Common myeloid progenitor, CD34-positive (primary cell): ENCODE measurements at regions not wholly inside any gene's neighbourhood (a gene's known extent, or its start where the extent isn't known, plus 50 kb on each side); places are given as distances from the start of the nearest gene placed in this dataset.

ENCODE experiments used
- CTCF ChIA-PET: fragments of 350-600 bp; sonication (Branson Sonifier 250); formaldehyde crosslinking; loops from one replicate; lab custom pipeline; 2021; ENCODE audit warnings: antibody characterized with exemption; lab: Charles Lee
- POLR2A ChIA-PET: fragments of 350-600 bp; sonication (Branson Sonifier 250); formaldehyde crosslinking; loops from one replicate; lab custom pipeline; 2021; ENCODE audit warnings: antibody characterized with exemption; lab: Charles Lee
- DNase-seq, 3 donors: peaks; one replicate each; pipeline versions ENCODE4 v3.0.0 to v3.0.0-alpha.2; 2013
- H3K27ac ChIP-seq, 2 experiments: 1 replicate in 1 of 2; 2 replicates in 1 of 2; pipeline ENCODE4 v1.7.0; 2013; ENCODE audit warnings: inconsistent platforms in 2 of 2, low read length in 2 of 2, mild to moderate bottlenecking in 2 of 2, low read depth in 1 of 2, moderate library complexity in 1 of 2; ENCODE audit not compliant: severe bottlenecking in 2 of 2, insufficient read depth in 1 of 2, poor library complexity in 1 of 2
- H3K27me3 ChIP-seq, 5 experiments: replicated peaks in 2 of 5; 1 replicate in 3 of 5; 2 replicates in 2 of 5; pipeline versions ENCODE4 v1.6.1 to v1.7.0; 2013; ENCODE audit warnings: low read length in 4 of 5, mild to moderate bottlenecking in 2 of 5, moderate library complexity in 2 of 5, inconsistent platforms in 1 of 5; ENCODE audit not compliant: insufficient read depth in 5 of 5, control insufficient read depth in 4 of 5
- H3K36me3 ChIP-seq, 4 experiments: 1 replicate in 2 of 4; 2 replicates in 2 of 4; pipeline versions ENCODE4 v1.6.1 to v1.7.0; 2013; ENCODE audit warnings: low read length in 3 of 4, control low read depth in 1 of 4, mild to moderate bottlenecking in 1 of 4; ENCODE audit not compliant: control insufficient read depth in 4 of 4, insufficient read depth in 4 of 4
- H3K4me1 ChIP-seq, 4 experiments: 1 replicate in 3 of 4; 2 replicates in 1 of 4; pipeline versions ENCODE4 v1.6.1 to v1.7.1; 2013; ENCODE audit warnings: low read length in 3 of 4, mild to moderate bottlenecking in 3 of 4, control low read depth in 1 of 4, inconsistent platforms in 1 of 4, moderate library complexity in 1 of 4; ENCODE audit not compliant: control insufficient read depth in 4 of 4, insufficient read depth in 4 of 4; ENCODE audit errors: control extremely low read depth in 1 of 4
- H3K4me3 ChIP-seq, 7 experiments: 1 replicate in 4 of 7; 2 replicates in 3 of 7; pipeline versions ENCODE4 v1.5.1 to v1.7.0; 2013; ENCODE audit warnings: mild to moderate bottlenecking in 7 of 7, low read length in 6 of 7, moderate library complexity in 6 of 7, inconsistent platforms in 2 of 7, low read depth in 2 of 7, control low read depth in 1 of 7; ENCODE audit not compliant: insufficient read depth in 4 of 7, control insufficient read depth in 1 of 7; ENCODE audit errors: extremely low read depth in 1 of 7
- H3K9me3 ChIP-seq, 5 experiments: 1 replicate in 4 of 5; 2 replicates in 1 of 5; pipeline versions ENCODE4 v1.6.1 to v1.7.1; 2013; ENCODE audit warnings: low read length in 4 of 5, mild to moderate bottlenecking in 2 of 5, inconsistent platforms in 1 of 5, low read depth in 1 of 5, moderate library complexity in 1 of 5; ENCODE audit not compliant: control insufficient read depth in 4 of 5, insufficient read depth in 2 of 5; ENCODE audit errors: control extremely low read depth in 1 of 5
- WGBS: methylation state at CpG from one replicate; pipeline ENCODE4 v1.1.5; 2013; ENCODE audit not compliant: insufficient coverage; 5-methylcytosine and 5-hydroxymethylcytosine counted together

DNA sequence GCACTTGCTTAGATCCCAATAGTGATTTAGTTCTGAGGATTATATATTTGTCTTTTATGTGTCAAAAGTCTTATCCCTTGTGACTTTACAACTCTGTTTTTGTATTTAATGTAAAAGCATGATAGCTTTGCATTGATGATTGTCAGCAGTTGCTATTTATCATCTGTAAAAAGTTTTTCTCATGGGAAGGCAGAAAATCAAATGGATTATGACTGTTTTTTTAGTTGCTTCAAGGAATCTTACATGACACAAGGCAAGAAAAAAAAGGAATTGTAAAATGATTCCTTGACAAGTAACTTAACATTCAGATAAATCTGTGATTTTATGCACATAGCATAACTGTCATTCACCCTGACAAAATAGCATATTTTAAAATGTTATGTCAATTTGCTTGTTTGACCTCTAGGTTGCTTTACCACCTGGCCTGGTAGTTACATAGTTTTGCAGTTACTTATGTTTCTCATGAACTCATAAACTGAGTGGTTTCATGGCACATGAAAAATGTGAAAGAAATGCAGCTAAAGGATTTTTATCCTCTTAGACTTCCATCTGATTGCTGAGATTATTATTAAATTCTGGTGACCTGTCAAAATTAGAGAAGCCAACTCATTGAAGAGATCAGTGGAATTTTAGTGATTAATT lies 622.6 kb downstream of the ADGRL2 start:
- CTCF ChIA-PET = interaction anchor here (1.0 kb wide), 1 partner anchor 549 kb away, joined by 3 read pairs; no protein-coding TSS in a partner anchor
- H3K9me3 ChIP-seq = no peaks in the 10 kb centered on the region
- H3K27ac ChIP-seq = no peak overlapping the region
- no peaks in the 10 kb centered on the region for H3K27me3 ChIP-seq
- H3K4me1 ChIP-seq = no peaks in the 10 kb centered on the region
- POLR2A ChIA-PET = no interaction called here
- DNase-seq = no peak
- H3K36me3 ChIP-seq = no peaks in the 10 kb centered on the region
- H3K4me3 ChIP-seq = no peak overlapping the region

DNA sequence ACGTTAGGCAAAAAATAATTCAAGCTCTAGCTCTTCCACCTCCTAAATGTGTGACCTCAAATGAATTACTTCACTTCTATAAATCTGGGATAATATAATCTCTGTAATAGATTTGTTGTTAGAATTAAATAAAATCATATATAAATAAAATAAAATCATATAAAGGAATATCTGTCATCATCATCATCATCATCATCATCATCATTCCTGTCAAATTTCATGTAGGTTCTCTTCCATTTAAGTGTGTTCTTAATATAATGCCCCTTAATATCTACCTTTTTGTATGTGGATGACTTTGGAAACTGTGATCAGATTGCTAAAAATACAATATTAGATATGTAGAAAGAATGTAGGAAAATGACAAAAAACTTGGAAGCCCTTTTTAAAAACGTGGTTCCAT lies 621.0 kb downstream of the ADGRL2 start:
- Histone ChIP-seq H3K36me3 (no peaks in the 10 kb centered on the region), H3K4me3 (no peak overlapping the region), H3K4me1 (no peaks in the 10 kb centered on the region), H3K27me3 (no peaks in the 10 kb centered on the region), H3K9me3 (no peaks in the 10 kb centered on the region), H3K27ac (no peak overlapping the region)
- no CpG with 5 or more reads among the region's 2 CpGs for WGBS
- DNase-seq = no peak
- CTCF ChIA-PET = no interaction called here
- POLR2A ChIA-PET = no interaction called here

DNA sequence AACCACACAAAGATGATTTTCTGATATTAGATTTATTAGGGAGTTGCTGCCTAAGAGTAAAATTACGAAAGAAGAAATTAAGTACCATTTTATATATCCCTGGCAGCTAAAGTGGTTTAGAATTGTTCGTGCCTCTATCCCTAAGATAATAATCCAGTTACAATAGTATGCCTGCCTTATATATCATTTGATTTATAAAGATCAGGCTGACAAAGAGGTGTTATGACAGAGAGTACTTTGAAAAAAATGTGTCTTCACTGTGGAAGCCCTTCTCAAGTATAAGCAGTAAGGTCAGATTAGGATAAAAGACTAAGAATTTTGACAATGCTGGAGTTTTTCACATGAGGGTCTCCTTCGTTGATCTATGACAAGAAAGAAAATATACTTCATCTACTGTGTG lies 619.9 kb downstream of the ADGRL2 start:
- no peaks in the 10 kb centered on the region for H3K4me1 ChIP-seq
- 80% methylated on average over 1 of the region's 3 CpGs for WGBS
- CTCF ChIA-PET = no interaction called here
- no peak overlapping the region for H3K27ac ChIP-seq
- H3K4me3 ChIP-seq = no peak overlapping the region
- H3K36me3 ChIP-seq = no peaks in the 10 kb centered on the region
- POLR2A ChIA-PET = no interaction called here
- no peak for DNase-seq
- no peaks in the 10 kb centered on the region for H3K27me3 ChIP-seq
- no peaks in the 10 kb centered on the region for H3K9me3 ChIP-seq

DNA sequence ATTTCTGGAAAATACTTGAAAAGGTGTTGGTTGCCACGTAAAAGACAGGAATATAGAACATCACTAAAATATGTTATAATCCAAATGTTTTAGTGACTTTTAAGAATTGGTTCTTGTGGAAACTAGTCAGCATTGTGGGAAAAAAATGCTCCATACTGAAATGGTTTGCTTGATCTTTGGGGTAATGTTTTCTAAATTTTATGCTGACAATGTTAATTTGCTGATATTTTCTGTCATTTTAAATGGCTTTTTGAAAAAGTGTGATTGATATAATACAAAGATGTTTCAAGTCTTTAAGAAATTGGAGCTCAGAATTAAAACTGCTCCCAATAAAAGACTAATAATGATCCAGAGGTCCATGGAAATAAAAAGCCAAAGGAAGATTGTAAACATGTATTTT lies 610.9 kb downstream of the ADGRL2 start:
- DNase-seq = no peak
- Histone ChIP-seq H3K4me1 (no peaks in the 10 kb centered on the region), H3K36me3 (no peaks in the 10 kb centered on the region), H3K4me3 (no peak overlapping the region), H3K27ac (no peak overlapping the region), H3K9me3 (no peaks in the 10 kb centered on the region), H3K27me3 (no peaks in the 10 kb centered on the region)
- no CpG with 5 or more reads among the region's 1 CpG for WGBS
- CTCF ChIA-PET = no interaction called here
- POLR2A ChIA-PET = no interaction called here

DNA sequence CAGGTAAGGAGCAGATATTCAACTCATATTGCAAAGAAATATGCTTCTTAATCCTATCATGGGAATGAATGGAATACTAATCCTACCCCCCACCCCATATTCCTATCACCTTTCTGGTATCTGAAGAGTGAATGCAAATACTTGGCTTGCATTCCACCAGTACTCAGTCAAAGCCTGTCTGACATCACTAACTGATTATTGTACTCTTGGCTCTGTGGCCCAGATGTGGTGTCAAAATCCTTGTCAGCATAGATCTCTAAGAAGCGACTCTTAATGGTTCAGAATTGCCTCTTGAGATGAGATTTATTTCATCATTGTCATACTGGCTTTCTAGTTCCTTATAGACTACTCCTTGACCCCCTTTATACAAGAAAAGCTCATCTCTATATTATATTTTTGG lies 604.6 kb downstream of the ADGRL2 start:
- WGBS = no CpG with 5 or more reads among the region's 1 CpG
- Histone ChIP-seq H3K4me3 (no peak overlapping the region), H3K9me3 (no peaks in the 10 kb centered on the region), H3K4me1 (peaks cover 0 to 3% (median 0%) of the 10 kb centered on the region in 4 experiments), H3K36me3 (no peaks in the 10 kb centered on the region), H3K27ac (no peak overlapping the region), H3K27me3 (no peaks in the 10 kb centered on the region)
- no peak for DNase-seq
- ChIA-PET CTCF (no interaction called here), POLR2A (interaction anchor here (0.6 kb wide), 1 partner anchor 175 kb away, joined by 4 read pairs; no protein-coding TSS in a partner anchor)

DNA sequence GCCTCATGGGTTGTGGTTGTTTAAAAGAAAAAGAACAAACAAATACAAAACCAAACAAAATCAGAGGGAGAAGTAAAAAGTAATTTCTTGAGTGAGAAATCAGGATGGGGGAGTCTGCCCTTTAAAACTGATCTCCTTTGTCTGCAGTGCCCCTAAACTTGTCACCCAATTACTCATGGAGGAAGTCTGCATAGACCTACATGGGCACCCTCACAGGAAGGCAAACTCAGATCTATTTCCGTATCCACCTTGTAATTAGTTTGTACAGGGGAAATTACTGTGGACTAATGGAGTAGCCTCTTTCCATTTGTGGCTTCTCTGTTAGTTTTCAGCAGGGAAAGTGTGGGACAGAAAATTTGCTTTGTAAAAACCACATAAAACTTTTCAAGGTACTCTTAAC lies 600.4 kb downstream of the ADGRL2 start:
- WGBS = no CpG with 5 or more reads among the region's 1 CpG
- POLR2A ChIA-PET = no interaction called here
- Histone ChIP-seq H3K9me3 (peaks cover 0 to 2% (median 0%) of the 10 kb centered on the region in 5 experiments), H3K27me3 (no peaks in the 10 kb centered on the region), H3K4me3 (no peak overlapping the region), H3K4me1 (peaks cover 0 to 3% (median 0%) of the 10 kb centered on the region in 4 experiments), H3K36me3 (no peaks in the 10 kb centered on the region), H3K27ac (no peak overlapping the region)
- DNase-seq = peak in 2 of 3 donors; percentile 4 to 32
- CTCF ChIA-PET = no interaction called here

DNA sequence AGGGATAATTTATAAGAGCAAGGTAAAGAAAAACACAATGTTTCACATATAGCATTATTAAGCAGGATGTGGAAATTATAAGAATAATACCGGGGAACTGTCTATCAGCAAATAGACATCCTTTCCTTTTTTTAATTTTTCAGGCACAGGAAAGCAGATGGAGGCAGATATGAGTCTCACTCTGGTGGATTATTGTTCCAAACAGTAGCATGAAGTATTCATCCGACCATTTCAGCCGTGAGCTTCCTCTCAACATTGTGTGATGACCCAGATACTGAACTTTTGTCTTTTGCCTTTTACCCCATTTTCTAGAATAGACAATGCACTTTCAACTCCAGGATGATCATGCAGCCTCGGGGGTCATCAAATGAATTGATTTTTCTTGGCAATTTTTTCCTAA lies 599.8 kb downstream of the ADGRL2 start:
- WGBS = 57% methylated on average over 3 of the region's 4 CpGs
- Histone ChIP-seq H3K9me3 (peaks cover 0 to 2% (median 0%) of the 10 kb centered on the region in 5 experiments), H3K27ac (no peak overlapping the region), H3K36me3 (no peaks in the 10 kb centered on the region), H3K27me3 (no peaks in the 10 kb centered on the region), H3K4me3 (no peak overlapping the region), H3K4me1 (peaks cover 0 to 4% (median 1%) of the 10 kb centered on the region in 4 experiments)
- CTCF ChIA-PET = no interaction called here
- DNase-seq = peak in 1 of 3 donors; percentile 6
- POLR2A ChIA-PET = no interaction called here
